GM18507 (cell line): ENCODE measurements at regions not wholly inside any gene's neighbourhood (a gene's known extent, or its start where the extent isn't known, plus 50 kb on each side); places are given as distances from the start of the nearest gene placed in this dataset.

Experiments used
- DNase-seq: peaks from one replicate; pipeline ENCODE4 v3.0.0; 2011; ENCODE audit warnings: low read depth; ENCODE audit not compliant: insufficient read length; ENCODE audit errors: extremely low spot score
- FAIRE-seq: peaks from 2 replicates; lab custom pipeline; 2011; peaks lifted over from hg19 to GRCh38; lab: Jason Lieb, UNC

DNA sequence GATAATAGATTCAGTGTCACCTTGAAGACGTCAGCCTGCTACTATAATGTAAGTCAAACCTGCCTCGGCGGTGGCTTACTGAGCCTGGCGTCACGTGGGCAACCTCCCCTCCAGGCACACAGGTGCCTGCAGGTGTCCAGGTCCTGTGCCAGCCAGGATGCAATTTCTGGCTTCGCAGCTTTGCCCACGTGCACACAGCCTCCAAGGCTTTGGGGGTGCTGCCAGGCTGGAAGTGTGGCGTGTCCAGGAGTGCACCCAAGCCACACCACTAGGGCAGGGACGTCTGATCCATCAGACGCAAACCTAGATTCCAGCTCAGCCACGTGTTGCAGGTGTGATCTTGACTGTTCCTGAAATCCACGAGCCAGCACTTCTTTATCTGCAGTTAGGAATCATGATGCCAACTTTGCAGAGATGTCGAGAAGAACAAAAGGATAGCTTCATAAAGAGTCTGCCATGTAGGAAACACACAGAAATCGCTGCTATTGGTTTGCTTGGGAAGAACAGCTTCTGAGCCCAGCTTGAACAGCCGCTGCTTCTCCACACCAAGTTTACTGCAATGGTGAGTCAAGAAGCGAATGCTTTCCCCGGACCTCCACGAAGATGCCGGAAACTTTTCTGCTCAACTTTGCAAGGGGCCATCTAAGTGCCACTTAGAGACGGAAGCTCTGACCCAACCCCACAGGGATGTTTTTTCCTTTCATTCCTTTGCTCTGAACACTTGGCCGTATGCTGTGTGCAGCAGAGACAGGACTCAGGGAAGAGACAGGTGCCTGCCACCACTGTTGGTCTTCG is 84.2 kb upstream of the SALL3 start:
- FAIRE-seq = no peak
- no peak for DNase-seq

DNA sequence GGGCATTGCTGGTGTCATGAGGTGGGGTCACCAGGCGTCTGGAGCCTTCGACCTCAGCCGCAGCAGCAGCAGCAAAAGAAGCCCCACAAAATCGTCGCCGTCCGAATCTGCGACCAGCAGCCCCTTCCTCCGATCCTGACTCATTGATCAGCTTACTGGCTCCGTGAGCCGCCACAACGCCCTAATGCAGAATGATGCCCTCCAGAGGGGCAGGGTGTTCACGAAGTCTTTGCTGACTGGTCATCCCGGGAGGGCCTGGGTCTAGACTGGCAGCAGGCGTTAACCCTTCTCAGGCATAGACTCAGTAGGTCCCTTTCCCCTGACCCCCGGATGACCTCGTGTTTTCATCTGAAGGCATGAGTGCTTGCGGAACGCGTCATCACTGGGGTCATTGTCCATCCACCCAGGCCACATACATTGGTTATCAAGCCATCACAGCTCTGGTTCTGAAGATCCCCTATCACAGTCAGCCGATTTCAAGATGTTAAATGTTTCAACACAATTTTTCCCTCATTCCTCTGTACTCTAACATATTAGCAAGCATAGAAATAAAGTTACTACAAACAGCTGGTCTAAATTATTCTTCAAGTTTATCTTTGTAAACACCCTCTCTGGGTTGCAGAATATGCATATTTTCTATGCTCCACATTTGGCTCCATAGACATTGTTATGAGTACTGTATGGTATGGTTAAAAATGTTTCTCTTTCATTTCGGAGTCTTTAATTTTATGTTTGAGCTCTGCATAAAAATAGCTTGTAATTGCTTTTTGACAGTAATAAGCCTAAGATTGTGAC is 83.3 kb upstream of the SALL3 start:
- no peak for FAIRE-seq
- no peak for DNase-seq

- no peak for DNase-seq
- FAIRE-seq = no peak
Observed at GRCh38 chr18:78898066-78898465, 81.6 kb upstream of the SALL3 start.

DNA sequence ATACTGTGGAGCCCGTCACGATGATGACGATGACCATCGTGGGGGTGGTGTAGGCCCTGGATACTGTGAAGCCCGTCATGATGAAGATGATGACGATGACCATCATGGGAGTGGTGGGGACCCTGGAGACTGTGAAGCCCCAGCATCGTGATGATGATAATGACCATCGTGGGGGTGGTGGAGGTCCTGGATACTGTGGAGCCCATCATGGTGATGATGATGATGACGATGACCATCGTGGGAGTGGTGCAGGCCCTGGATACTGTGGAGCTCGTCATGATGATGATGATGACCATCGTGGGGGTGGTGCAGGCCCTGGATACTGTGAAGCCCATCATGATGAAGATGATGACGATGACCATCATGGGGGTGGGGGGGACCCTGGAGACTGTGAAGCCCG is 81.0 kb upstream of the SALL3 start:
- FAIRE-seq = no peak

DNA sequence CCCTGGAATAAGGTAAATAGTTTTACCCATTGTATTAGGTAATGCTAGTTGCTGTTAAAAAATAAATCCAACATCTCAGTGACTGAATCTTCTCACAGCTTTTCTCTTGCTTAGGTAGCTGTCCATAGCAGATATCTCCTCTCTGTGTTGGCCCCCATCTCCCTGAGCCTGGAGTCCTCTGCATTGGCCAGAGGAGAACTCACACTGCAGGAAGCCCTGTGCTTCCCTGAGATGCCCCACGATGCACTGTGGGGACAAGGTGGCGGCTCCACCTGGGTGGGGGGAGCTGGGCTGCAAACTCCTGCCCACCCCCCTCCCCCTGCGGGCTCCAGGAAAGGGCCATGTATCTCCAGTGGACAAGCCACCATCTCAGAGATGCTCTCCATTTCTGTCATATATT is 80.4 kb upstream of the SALL3 start:
- DNase-seq = no peak
- FAIRE-seq = no peak

More for the DNA sequence above, 81.0 kb upstream of the SALL3 start:
- DNase-seq = no peak

DNA sequence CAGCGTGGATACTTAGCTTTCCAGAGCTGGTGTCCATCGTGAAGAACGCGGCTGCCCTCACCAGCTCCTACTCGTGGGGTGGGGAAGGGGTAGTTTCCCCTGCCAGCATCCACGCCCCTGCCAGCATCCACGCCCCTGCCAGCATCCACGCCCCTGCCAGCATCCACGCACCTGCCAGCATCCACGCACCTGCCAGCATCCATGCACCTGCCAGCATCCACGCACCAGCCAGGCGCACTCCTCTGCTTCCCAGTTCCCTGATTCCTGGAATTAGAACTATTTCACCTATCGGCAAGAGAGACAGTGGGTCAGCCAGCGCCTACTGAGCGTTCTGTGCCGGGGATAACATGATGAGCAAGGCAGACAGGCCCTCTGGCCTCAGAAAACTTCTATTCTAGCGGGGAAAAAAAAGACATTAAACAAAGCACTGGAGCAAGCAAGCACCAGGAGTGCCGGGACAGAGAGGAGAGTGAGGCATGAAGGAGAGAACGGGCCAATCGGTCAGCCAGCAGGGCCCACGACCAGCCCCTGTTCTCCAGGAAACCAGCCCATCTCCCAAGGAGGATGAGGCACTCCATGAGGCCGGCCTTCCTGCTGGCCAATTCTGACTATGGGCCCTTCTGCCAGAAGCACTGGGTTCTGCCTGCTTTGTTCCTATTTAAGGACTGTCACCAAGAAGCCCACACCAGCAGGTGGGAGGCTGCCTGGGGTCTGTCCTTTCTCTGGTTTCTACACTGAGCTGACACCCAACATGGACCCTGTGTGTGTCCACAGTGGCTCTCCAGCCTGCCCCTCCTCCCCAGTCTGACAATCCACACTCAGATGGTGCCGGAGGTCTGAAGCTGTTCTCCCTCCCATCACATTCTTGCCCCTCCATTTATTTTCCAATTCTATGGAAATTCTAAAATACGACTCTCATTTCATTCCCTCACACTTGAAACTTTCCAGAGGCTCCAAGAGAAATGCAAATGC is 78.4 kb upstream of the SALL3 start:
- FAIRE-seq (no peak), DNase-seq (no peak)

DNA sequence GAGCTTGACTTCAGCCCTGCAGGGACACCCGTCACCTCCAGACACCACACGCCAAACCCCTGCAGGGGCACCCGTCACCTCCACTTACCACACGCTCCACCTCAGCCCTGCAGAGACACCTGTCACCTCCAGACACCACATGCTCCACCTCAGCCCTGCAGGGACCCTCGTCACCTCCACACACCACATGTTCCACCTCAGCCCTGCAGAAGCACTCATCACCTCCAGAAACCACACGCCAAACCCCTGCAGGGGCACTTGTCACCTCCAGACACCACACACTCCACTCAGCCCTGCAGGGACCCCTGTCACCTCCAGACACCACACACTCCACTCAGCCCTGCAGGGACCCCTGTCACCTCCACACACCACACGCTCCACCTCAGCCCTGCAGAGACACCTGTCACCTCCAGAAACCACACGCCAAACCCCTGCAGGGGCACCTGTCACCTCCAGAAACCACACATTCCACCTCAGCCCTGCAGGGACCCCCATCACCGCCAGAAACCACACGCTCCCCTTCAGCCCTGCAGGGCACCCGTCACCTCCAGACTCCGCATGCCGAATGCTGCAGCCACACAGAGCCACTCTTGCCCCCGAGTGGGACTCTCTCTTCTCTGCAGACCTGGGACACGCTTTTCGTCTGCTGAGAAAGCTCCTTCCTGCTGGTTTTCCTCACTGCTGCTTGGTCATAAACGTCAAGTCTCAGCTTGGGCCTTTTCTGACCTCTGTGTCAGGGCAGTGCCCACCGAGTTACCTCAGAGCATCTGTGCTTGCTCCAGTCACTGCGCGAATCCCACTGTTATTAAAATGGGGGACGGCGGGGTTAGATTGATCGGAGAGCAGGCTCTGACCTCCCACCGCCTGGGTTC is 77.5 kb upstream of the SALL3 start:
- DNase-seq (no peak), FAIRE-seq (no peak)

DNA sequence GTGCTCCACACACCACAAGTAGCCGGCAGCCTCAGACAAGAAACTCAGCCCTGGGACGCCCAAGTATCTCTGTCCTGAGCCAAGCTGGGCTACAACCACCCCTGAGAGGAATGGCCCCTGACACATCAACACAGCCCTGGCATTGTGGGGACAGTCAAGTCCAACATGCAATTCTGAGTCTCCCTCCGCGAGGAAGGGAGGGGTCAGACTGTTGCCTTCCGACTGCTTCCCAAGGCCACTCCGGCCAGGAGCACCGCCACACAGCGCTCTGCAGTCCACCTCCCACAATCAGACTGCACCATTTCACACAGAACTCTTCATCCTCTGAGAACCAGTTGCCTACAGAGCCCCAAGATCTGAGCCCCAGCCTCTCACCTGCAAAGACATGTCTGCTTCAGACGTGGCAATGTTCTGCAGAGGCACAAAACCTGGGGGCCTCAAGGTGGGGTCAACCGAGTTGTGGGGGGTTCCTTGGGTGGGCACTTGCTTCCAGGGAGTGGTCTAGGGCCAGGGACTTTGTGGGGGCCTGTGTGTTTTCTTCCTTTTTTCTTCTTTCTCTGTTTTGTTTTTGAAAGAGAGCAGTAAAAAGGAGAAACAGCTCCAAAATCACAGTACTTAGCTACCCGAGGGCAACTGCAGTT is 76.7 kb upstream of the SALL3 start:
- no peak for FAIRE-seq
- DNase-seq = no peak

DNA sequence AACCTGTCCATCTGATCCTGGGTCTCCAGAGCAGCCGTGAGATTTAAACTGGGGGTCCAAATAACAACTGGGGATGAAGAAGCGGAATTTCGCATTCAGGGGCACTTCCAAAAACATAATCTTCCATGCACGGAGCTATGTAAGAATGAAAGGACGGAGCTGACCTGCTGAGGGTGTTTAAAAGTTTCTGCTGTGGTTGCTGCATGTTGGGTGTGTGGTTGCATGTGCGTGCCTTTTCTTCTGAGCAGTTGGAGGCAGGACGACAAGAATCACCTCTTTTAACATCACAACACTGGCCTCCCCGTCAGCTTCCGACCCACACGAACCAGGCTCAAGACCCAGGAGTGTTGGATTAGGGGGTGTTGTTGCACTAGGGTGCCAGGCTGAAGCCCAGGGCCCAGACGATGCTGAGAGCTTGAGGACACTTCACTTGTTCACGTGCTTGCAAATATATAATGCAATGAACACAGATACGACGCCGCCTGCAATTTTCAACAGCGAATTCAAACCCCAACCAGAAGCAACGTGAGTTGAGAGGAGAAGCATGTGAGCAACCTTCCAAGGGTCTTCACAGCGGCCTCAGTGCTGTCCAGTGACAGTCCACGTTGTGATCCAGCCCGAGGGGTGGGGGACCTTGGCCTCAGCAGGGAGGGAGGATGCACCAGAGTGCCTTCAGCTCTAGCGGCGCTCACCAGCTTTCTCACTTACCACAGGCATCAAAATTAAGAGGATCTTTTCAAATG is 76.0 kb upstream of the SALL3 start:
- FAIRE-seq (no peak), DNase-seq (no peak)

- DNase-seq = no peak
- no peak for FAIRE-seq
Observed at GRCh38 chr18:78904179-78904531, 75.5 kb upstream of the SALL3 start.

GRCh38 chr18:78905334-78905733 is 74.3 kb upstream of the SALL3 start:
- FAIRE-seq = no peak

DNA sequence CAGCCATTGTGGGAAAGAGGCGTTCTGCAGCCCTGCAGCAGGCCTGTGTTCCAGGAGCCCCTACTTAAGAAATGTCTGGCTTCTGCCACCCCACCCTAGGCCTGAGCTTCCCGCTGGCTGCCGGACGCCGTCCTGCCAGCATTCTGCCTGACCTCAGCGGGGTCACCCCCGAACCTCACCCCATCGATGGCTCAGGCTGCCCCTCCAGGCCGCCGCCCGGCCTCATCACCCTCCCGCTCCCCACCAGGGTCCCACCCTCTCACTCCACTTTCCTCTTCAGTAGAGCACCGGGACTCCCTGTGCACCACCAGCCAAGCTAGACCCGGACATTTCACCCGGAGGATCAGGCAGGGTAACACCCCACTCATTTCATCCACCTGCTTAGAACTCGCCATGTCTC is 73.6 kb upstream of the SALL3 start:
- DNase-seq = no peak

More at GRCh38 chr18:78905334-78905733, 74.3 kb upstream of the SALL3 start:
- no peak for DNase-seq

GRCh38 chr18:78908462-78909260 is 71.0 kb upstream of the SALL3 start:
- DNase-seq (no peak), FAIRE-seq (no peak)

More for the DNA sequence above, 73.6 kb upstream of the SALL3 start:
- FAIRE-seq = no peak

DNA sequence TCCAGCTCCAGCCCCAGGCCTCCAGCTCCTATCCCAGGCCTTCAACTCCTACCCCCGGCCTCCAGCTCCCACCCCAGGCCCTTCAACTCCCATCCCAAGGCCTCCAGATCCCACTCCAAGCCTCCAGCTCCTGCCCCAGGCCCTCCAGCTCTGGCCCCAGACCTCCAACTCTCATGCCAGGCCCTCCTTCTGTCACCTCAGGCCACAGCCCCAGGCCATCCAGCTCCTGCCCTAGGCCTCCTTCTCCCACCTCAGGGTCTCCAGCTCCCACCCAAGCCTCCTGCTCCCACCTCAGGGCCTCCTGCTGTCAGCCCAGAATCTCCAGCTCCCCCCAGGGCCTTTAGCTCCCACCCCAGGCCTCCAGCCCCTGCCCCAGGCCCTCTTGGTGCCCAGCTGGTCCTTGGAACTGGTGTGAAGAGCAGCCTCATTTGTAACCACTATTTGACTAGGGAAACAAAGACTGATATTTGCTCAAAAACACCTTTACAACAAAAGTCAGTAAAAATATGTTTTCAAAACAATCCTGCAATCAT is 67.8 kb upstream of the SALL3 start:
- DNase-seq (no peak), FAIRE-seq (no peak)

DNA sequence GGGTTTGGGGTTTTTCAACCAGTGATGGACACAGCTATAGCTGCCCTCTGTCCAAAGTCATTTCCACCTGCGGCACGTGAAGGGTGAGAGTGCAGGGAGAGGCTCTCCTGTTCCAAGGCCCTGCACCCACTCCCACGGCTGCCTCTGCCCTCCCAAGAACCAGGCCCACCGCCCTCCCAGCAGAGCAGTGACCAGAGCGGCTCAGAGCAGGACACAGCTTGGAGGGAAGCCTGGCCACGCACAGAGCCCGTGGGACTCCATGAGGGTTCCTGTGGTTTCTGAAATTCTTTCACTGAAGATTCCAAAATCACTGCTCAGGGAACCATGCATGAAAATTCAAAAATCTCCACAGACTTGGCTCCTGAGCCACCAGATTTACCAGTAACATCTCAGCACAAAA is 67.3 kb upstream of the SALL3 start:
- no peak for FAIRE-seq
- DNase-seq = no peak

- DNase-seq = no peak
- no peak for FAIRE-seq
Observed at GRCh38 chr18:78912844-78913243, 66.8 kb upstream of the SALL3 start.

DNA sequence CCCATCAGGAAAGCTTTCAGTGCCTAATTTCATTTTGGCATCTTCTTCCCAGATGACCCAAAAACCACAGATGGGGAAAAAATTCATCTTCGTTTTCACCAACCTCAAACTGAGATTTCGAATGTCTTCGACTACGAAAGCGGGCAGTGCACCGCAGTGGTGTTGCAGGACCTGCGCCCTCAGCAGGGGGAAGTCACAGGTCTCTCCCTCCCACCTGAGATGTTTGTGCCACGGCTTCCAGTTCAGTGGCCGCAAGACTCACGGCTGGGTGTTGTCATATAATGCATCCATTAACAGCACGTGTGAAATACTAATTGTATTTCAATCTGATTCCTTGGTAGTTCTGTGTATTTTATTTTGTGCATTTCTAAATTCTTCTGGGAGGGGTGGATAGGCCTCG is 66.2 kb upstream of the SALL3 start:
- FAIRE-seq (no peak), DNase-seq (no peak)
